H9 (cell line): ENCODE measurements at regions not wholly inside any gene's neighbourhood (a gene's known extent, or its start where the extent isn't known, plus 50 kb on each side); places are given as distances from the start of the nearest gene placed in this dataset.

Experiments used
- DNase-seq: peaks from one replicate; pipeline ENCODE4 v3.0.0-alpha.2; 2017
- H2AFZ ChIP-seq: one replicate; pipeline ENCODE4 v1.6.1; 2013; ENCODE audit warnings: mild to moderate bottlenecking, low read length, control low read depth, moderate library complexity
- H2AK5ac ChIP-seq: 2 replicates; pipeline ENCODE4 v1.6.1; 2013; ENCODE audit warnings: low read length, control low read depth, mixed read lengths; ENCODE audit not compliant: insufficient read length
- H2BK120ac ChIP-seq: one replicate; pipeline ENCODE4 v1.6.1; 2013; ENCODE audit warnings: low read depth, mild to moderate bottlenecking, low read length, control low read depth, inconsistent platforms; ENCODE audit not compliant: poor library complexity, severe bottlenecking
- H2BK12ac ChIP-seq: 2 replicates; pipeline ENCODE4 v1.6.1; 2013; ENCODE audit warnings: low read length, control low read depth, mixed read lengths, low read depth; ENCODE audit not compliant: insufficient read length
- H2BK15ac ChIP-seq: 2 replicates; pipeline ENCODE4 v1.6.1; 2013; ENCODE audit warnings: low read depth, low read length, control low read depth
- H2BK20ac ChIP-seq: one replicate; pipeline ENCODE4 v1.6.1; 2013; ENCODE audit warnings: low read depth, mild to moderate bottlenecking, low read length, control low read depth, inconsistent platforms; ENCODE audit not compliant: poor library complexity, severe bottlenecking
- H2BK5ac ChIP-seq: 2 replicates; pipeline ENCODE4 v1.6.1; 2013; ENCODE audit warnings: low read length, control low read depth, mixed read lengths; ENCODE audit not compliant: insufficient read length
- H3K14ac ChIP-seq: 2 replicates; pipeline ENCODE4 v1.6.1; 2013; ENCODE audit warnings: low read length, control low read depth; ENCODE audit not compliant: insufficient read depth
- H3K18ac ChIP-seq: 2 replicates; pipeline ENCODE4 v1.6.1; 2013; ENCODE audit warnings: low read depth, mild to moderate bottlenecking, mixed read lengths, low read length, control low read depth; ENCODE audit not compliant: insufficient read length
- H3K23ac ChIP-seq: 2 replicates; pipeline ENCODE4 v1.6.1; 2013; ENCODE audit warnings: low read length, control low read depth, mixed read lengths, low read depth; ENCODE audit not compliant: insufficient read length
- H3K23me2 ChIP-seq: 2 replicates; pipeline ENCODE4 v1.6.1; 2013; ENCODE audit warnings: low read depth, mild to moderate bottlenecking, mixed read lengths, low read length, control low read depth; ENCODE audit not compliant: insufficient read length, poor library complexity, severe bottlenecking
- H3K27ac ChIP-seq: 2 replicates; pipeline ENCODE4 v1.5.1; 2013; ENCODE audit warnings: low read length, control low read depth, mixed read lengths, low read depth; ENCODE audit not compliant: insufficient read length
- H3K27me3 ChIP-seq: 2 replicates; pipeline ENCODE4 v1.6.1; 2013; ENCODE audit warnings: low read length, control low read depth, inconsistent platforms; ENCODE audit not compliant: insufficient read depth
- H3K4ac ChIP-seq: 2 replicates; pipeline ENCODE4 v1.6.1; 2013; ENCODE audit warnings: low read depth, mild to moderate bottlenecking, control low read depth, inconsistent platforms, low read length, moderate library complexity
- H3K4me1 ChIP-seq: 2 replicates; pipeline ENCODE4 v1.6.1; 2013; ENCODE audit warnings: low read length, control low read depth, inconsistent platforms; ENCODE audit not compliant: insufficient read depth
- H3K4me2 ChIP-seq: 2 replicates; pipeline ENCODE4 v1.6.1; 2013; ENCODE audit warnings: low read length, control low read depth, mixed read lengths; ENCODE audit not compliant: insufficient read length, insufficient read depth
- H3K56ac ChIP-seq: 2 replicates; pipeline ENCODE4 v1.6.1; 2013; ENCODE audit warnings: low read depth, mild to moderate bottlenecking, mixed read lengths, low read length, control low read depth; ENCODE audit not compliant: insufficient read length
- H3K79me1 ChIP-seq: 2 replicates; pipeline ENCODE4 v1.6.1; 2013; ENCODE audit warnings: low read depth, mild to moderate bottlenecking, moderate library complexity, low read length, control low read depth, inconsistent platforms; ENCODE audit not compliant: insufficient read depth, poor library complexity, severe bottlenecking
- H3K79me2 ChIP-seq: 2 replicates; pipeline ENCODE4 v1.6.1; 2013; ENCODE audit warnings: low read length, control low read depth, inconsistent platforms; ENCODE audit not compliant: insufficient read depth
- H3K9ac ChIP-seq: 2 replicates; pipeline ENCODE4 v1.6.1; 2013; ENCODE audit warnings: low read length, control low read depth, mixed read lengths; ENCODE audit not compliant: insufficient read length; ENCODE audit errors: extremely low read depth
- H3K9me3 ChIP-seq: one replicate; pipeline ENCODE4 v1.6.1; 2013; ENCODE audit warnings: low read depth, low read length, inconsistent platforms; ENCODE audit not compliant: control insufficient read depth
- H3T11ph ChIP-seq: one replicate; pipeline ENCODE4 v1.6.1; 2013; ENCODE audit warnings: mild to moderate bottlenecking, low read length, control low read depth, inconsistent platforms
- H4K20me1 ChIP-seq: one replicate; pipeline ENCODE4 v1.6.1; 2013; ENCODE audit not compliant: control insufficient read depth, insufficient read length, insufficient read depth
- H4K5ac ChIP-seq: 2 replicates; pipeline ENCODE4 v1.6.1; 2013; ENCODE audit warnings: low read depth, mild to moderate bottlenecking, mixed read lengths, low read length, control low read depth; ENCODE audit not compliant: insufficient read length
- H4K8ac ChIP-seq: replicated peaks from 2 replicates; pipeline ENCODE4 v1.6.1; 2013; ENCODE audit warnings: low read length, control low read depth, mixed read lengths, low read depth; ENCODE audit not compliant: insufficient read length
- H4K91ac ChIP-seq: 2 replicates; pipeline ENCODE4 v1.6.1; 2013; ENCODE audit warnings: low read depth, mild to moderate bottlenecking, moderate library complexity, mixed read lengths, low read length, control low read depth; ENCODE audit not compliant: insufficient read length
- H3K27ac Mint-ChIP-seq, 3 experiments: 2 replicates in 2 of 3; 3 replicates in 1 of 3; pipeline ENCODE4 v1.8.0; 2020 to 2021; ENCODE audit warnings: mixed read lengths in 3 of 3, mild to moderate bottlenecking in 1 of 3, moderate library complexity in 1 of 3
- H3K27me3 Mint-ChIP-seq: 2 replicates; pipeline ENCODE4 v1.8.0; 2021; ENCODE audit warnings: low read depth, mild to moderate bottlenecking, moderate library complexity, mixed read lengths
- H3K36me3 Mint-ChIP-seq, 3 experiments: 2 replicates in 2 of 3; 3 replicates in 1 of 3; pipeline ENCODE4 v1.8.0; 2020 to 2021; ENCODE audit warnings: low read depth in 3 of 3, mixed read lengths in 3 of 3; ENCODE audit not compliant: insufficient read depth in 1 of 3
- H3K4me1 Mint-ChIP-seq, 2 experiments: 2 replicates each; pipeline ENCODE4 v1.8.0; 2020; ENCODE audit warnings: mixed read lengths in 2 of 2
- H3K4me3 Mint-ChIP-seq, 2 experiments: 2 replicates in 1 of 2; 3 replicates in 1 of 2; pipeline ENCODE4 v1.8.0; 2020 to 2021; ENCODE audit warnings: mild to moderate bottlenecking in 2 of 2, mixed read lengths in 2 of 2, moderate library complexity in 1 of 2
- H3K9me3 Mint-ChIP-seq, 2 experiments: 2 replicates in 1 of 2; 3 replicates in 1 of 2; pipeline ENCODE4 v1.8.0; 2020; ENCODE audit warnings: mild to moderate bottlenecking in 2 of 2, mixed read lengths in 2 of 2, moderate library complexity in 1 of 2
- WGBS: extraction: QIAGEN DNeasy Blood & Tissue Kit; methylation state at CpG from one replicate; pipeline ENCODE4 v1.1.7; 2013; ENCODE audit warnings: missing lambda C conversion rate, low lambda C conversion rate, mixed read lengths; ENCODE audit not compliant: insufficient read length; ENCODE audit errors: extremely low coverage; 5-methylcytosine and 5-hydroxymethylcytosine counted together
- TF ChIP-seq, protein P1 (sequence below): fragments of 200-600 bp; sonication (generic); conservative IDR thresholded peaks from 3 replicates; pipeline ENCODE4 v1.8.0; 2021; ENCODE audit warnings: antibody characterized with exemption, mild to moderate bottlenecking

DNA sequence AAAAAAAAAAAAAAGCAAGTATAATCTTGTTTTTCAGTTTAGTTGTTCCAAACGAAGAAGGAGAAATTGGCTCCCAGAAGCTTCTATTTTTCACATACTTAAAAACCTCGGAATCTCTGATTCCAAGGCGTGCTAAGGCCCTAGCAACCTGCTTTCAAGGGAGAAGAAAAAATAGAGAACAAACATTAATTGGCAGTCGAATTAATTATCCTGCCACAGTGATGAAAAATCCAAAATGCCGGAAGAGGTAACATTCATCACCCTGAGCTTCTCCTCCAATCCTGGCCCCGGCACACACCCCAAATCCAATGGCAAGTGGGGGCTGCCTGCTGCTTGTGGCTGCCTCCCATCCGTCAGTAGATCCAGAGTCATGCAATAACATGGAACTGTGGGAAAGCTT lies 250.2 kb upstream of the CHAC2 start:
- H4K20me1 ChIP-seq: no peaks in the 10 kb centered on the region
- no peak overlapping the region for H2AFZ ChIP-seq
- no peak overlapping the region for H2BK5ac ChIP-seq
- H2BK12ac ChIP-seq: no peak overlapping the region
- H3K56ac ChIP-seq: no peak overlapping the region
- no peak overlapping the region for H3K18ac ChIP-seq
- no peaks in the 10 kb centered on the region for H3K27me3 Mint-ChIP-seq
- no peaks in the 10 kb centered on the region for H3K27me3 ChIP-seq
- H4K8ac ChIP-seq: no peak overlapping the region
- no peak overlapping the region for H2BK15ac ChIP-seq
- H3K27ac Mint-ChIP-seq: no peak overlapping the region
- WGBS: no CpG with 5 or more reads among the region's 7 CpGs
- H3K9me3 ChIP-seq: no peaks in the 10 kb centered on the region
- no peak overlapping the region for H3K27ac ChIP-seq
- H3K4me1 Mint-ChIP-seq: peaks cover 16% of the 10 kb centered on the region in 2 experiments
- no peaks in the 10 kb centered on the region for H3K4me1 ChIP-seq
- no peak overlapping the region for H4K91ac ChIP-seq
- H3K4me3 Mint-ChIP-seq: no peak overlapping the region
- H2BK20ac ChIP-seq: no peak overlapping the region
- H3K14ac ChIP-seq: no peak overlapping the region
- no peak overlapping the region for H2AK5ac ChIP-seq
- H3K79me1 ChIP-seq: no peaks in the 10 kb centered on the region
- no peak overlapping the region for H3T11ph ChIP-seq
- no peaks in the 10 kb centered on the region for H3K23me2 ChIP-seq
- no peaks in the 10 kb centered on the region for H3K9me3 Mint-ChIP-seq
- no peak overlapping the region for H3K23ac ChIP-seq
- DNase-seq: no peak
- no peak overlapping the region for H3K4ac ChIP-seq
- H3K9ac ChIP-seq: no peak overlapping the region
- H3K36me3 Mint-ChIP-seq: no peaks in the 10 kb centered on the region
- TF ChIP-seq, protein P1, sequence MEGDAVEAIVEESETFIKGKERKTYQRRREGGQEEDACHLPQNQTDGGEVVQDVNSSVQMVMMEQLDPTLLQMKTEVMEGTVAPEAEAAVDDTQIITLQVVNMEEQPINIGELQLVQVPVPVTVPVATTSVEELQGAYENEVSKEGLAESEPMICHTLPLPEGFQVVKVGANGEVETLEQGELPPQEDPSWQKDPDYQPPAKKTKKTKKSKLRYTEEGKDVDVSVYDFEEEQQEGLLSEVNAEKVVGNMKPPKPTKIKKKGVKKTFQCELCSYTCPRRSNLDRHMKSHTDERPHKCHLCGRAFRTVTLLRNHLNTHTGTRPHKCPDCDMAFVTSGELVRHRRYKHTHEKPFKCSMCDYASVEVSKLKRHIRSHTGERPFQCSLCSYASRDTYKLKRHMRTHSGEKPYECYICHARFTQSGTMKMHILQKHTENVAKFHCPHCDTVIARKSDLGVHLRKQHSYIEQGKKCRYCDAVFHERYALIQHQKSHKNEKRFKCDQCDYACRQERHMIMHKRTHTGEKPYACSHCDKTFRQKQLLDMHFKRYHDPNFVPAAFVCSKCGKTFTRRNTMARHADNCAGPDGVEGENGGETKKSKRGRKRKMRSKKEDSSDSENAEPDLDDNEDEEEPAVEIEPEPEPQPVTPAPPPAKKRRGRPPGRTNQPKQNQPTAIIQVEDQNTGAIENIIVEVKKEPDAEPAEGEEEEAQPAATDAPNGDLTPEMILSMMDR: no peak
- no peak overlapping the region for H3K4me2 ChIP-seq
- no peaks in the 10 kb centered on the region for H3K79me2 ChIP-seq
- H4K5ac ChIP-seq: no peak overlapping the region
- no peak overlapping the region for H2BK120ac ChIP-seq
